ENCODE measurements at regions not wholly inside any gene's neighbourhood (a gene's known extent, or its start where the extent isn't known, plus 50 kb on each side); places are given as distances from the start of the nearest gene placed in this dataset.

DNA sequence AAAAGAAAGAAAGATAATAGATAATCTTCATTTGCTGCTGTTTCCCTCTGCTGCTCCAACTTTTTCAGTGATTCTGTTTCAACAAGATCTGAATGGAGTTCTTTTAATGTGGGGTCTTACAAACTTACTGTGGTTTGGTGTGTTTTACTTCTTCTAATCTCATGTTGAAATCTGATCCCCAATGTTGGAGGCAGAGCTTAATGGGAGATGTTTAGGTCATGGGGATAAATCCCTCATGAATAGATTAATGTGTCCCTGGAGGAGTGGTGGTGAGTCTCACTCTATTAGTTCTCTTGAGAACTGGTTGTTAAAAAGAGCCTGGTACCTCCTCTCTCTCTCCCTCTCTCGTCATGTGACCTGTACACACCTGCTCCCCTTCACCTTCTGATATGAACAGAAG, 442.4 kb downstream of the EPHA4 start:
- TF ChIP-seq, protein P1, sequence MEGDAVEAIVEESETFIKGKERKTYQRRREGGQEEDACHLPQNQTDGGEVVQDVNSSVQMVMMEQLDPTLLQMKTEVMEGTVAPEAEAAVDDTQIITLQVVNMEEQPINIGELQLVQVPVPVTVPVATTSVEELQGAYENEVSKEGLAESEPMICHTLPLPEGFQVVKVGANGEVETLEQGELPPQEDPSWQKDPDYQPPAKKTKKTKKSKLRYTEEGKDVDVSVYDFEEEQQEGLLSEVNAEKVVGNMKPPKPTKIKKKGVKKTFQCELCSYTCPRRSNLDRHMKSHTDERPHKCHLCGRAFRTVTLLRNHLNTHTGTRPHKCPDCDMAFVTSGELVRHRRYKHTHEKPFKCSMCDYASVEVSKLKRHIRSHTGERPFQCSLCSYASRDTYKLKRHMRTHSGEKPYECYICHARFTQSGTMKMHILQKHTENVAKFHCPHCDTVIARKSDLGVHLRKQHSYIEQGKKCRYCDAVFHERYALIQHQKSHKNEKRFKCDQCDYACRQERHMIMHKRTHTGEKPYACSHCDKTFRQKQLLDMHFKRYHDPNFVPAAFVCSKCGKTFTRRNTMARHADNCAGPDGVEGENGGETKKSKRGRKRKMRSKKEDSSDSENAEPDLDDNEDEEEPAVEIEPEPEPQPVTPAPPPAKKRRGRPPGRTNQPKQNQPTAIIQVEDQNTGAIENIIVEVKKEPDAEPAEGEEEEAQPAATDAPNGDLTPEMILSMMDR (IDR thresholded peaks at IDR 0.05) = no peak
- TF ChIP-seq ZFX (IDR thresholded peaks at IDR 0.05; ENCODE audit: borderline replicate concordance) = no peak

All from 22Rv1 (cell line).